Transverse colon (tissue), 4 donors: ENCODE measurements at regions not wholly inside any gene's neighbourhood (a gene's known extent, or its start where the extent isn't known, plus 50 kb on each side); places are given as distances from the start of the nearest gene placed in this dataset.

Source experiments
- DNase-seq: peaks from one replicate; pipeline ENCODE4 v3.0.0-alpha.2; 2019
- H3K27ac ChIP-seq, 4 donors: fragments of 200-600 bp; sonication (generic); 2 replicates each; pipeline ENCODE4 v1.5.1; 2016 to 2018; ENCODE audit warnings: inconsistent platforms in 4 of 4
- H3K27me3 ChIP-seq: fragments of 200-600 bp; sonication (generic); 2 replicates; pipeline ENCODE4 v1.5.1; 2017; ENCODE audit warnings: inconsistent platforms
- H3K36me3 ChIP-seq, 4 donors: fragments of 200-600 bp; sonication (generic); 2 replicates each; pipeline ENCODE4 v1.5.1; 2017 to 2019; ENCODE audit warnings: inconsistent platforms in 4 of 4
- H3K4me1 ChIP-seq, 4 donors: fragments of 200-600 bp; sonication (generic); 2 replicates each; pipeline ENCODE4 v1.5.1; 2017 to 2020; ENCODE audit warnings: inconsistent platforms in 4 of 4
- H3K4me3 ChIP-seq, 4 donors: fragments of 200-600 bp; sonication (generic); 1 replicate in 1 of 4; 2 replicates in 3 of 4; pipeline versions ENCODE4 v1.5.1 to v1.6.1; 2017 to 2019; ENCODE audit warnings: inconsistent platforms in 4 of 4
- H3K9me3 ChIP-seq, 2 donors: fragments of 200-600 bp; sonication (generic); 2 replicates each; pipeline ENCODE4 v1.5.1; 2017 to 2019; ENCODE audit warnings: inconsistent platforms in 2 of 2
- CTCF ChIP-seq, 5 experiments: fragments of 200-600 bp in 3 of 5; fragments of 450-650 bp in 2 of 5; sonication (generic) in 3 of 5; IDR thresholded peaks; 1 replicate in 2 of 5; 2 replicates in 3 of 5; pipeline ENCODE4 v1.5.1; 2016 to 2017; ENCODE audit warnings: antibody characterized with exemption in 5 of 5, inconsistent platforms in 3 of 5, mild to moderate bottlenecking in 2 of 5, moderate library complexity in 1 of 5
- EP300 ChIP-seq: sonication (generic); formaldehyde crosslinking; IDR thresholded peaks from one replicate; pipeline ENCODE4 v1.6.1; 2017; ENCODE audit warnings: antibody characterized with exemption, low read depth
- POLR2A ChIP-seq: fragments of 450-650 bp; IDR thresholded peaks from one replicate; pipeline ENCODE4 v1.6.1; 2016; ENCODE audit warnings: antibody characterized with exemption, mild to moderate bottlenecking, moderate library complexity
- POLR2AphosphoS5 ChIP-seq, 3 donors: sonication (generic); formaldehyde crosslinking; IDR thresholded peaks; one replicate each; pipeline ENCODE4 v1.6.1; 2016; ENCODE audit warnings: antibody characterized with exemption in 3 of 3
- WGBS, 2 donors: methylation state at CpG; one replicate each; pipeline ENCODE4 v1.1.5; 2018; ENCODE audit warnings: low coverage in 1 of 2; 5-methylcytosine and 5-hydroxymethylcytosine counted together
- in situ Hi-C, 4 donors: fragments of 200-750 bp; cut with MboI; loops; one replicate each; pipeline versions ENCODE4 v1.15.0 to v1.15.1; 2017; ENCODE audit warnings: low sequenced_read_pairs in 3 of 4, low pct_ligation_motif_present in 1 of 4, low pct_unique_long_range_greater_than_20kb in 1 of 4
- intact Hi-C: fragments of 100-400 bp; cut with DNase I; formaldehyde crosslinking; loops from one replicate; pipeline ENCODE4 v1.15.1; 2023; ENCODE audit warnings: low total_unique reads

- in situ Hi-C loops, result no loop called here
- TF ChIP-seq POLR2AphosphoS5 (IDR thresholded peaks at IDR 0.05) (no peak), CTCF (IDR thresholded peaks at IDR 0.05) (no peak), EP300 (no peak), POLR2A (no peak)
- H3K4me1 ChIP-seq, result peaks cover 0 to 25% (median 18%) of the 10 kb centered on the region in 4 donors
- no peak for DNase-seq
- WGBS, 2 donors, result 75 to 94% methylated on average over 2 of the region's 2 CpGs
- H3K36me3 ChIP-seq, result no peaks in the 10 kb centered on the region
- H3K27ac ChIP-seq, result no peak overlapping the region
- no peaks in the 10 kb centered on the region for H3K27me3 ChIP-seq
- H3K4me3 ChIP-seq, result no peak overlapping the region
- H3K9me3 ChIP-seq, result no peaks in the 10 kb centered on the region
- intact Hi-C loops, result loop anchor here (5.0 kb wide), 1 partner anchor 1731 kb away; no protein-coding TSS in a partner anchor
These were observed 209.7 kb downstream of the SPRY1 start for GRCh38 chr4:123606336-123606735.

- no peak for TF ChIP-seq EP300
- TF ChIP-seq POLR2A, result no peak
- no peak for TF ChIP-seq POLR2AphosphoS5 (IDR thresholded peaks at IDR 0.05)
- TF ChIP-seq CTCF (IDR thresholded peaks at IDR 0.05), result no peak
- DNase-seq, result no peak
- Histone ChIP-seq H3K36me3 (no peaks in the 10 kb centered on the region), H3K27me3 (no peaks in the 10 kb centered on the region), H3K9me3 (no peaks in the 10 kb centered on the region), H3K4me3 (no peak overlapping the region), H3K27ac (no peak overlapping the region), H3K4me1 (peaks cover 0 to 18% (median 13%) of the 10 kb centered on the region in 4 donors)
- in situ Hi-C loops (no loop called here), intact Hi-C loops (loop anchor here (5.0 kb wide), 1 partner anchor 1730 kb away; no protein-coding TSS in a partner anchor)
- 80 to 83% methylated on average over 3 of the region's 3 CpGs for WGBS, 2 donors
These were observed 210.4 kb downstream of the SPRY1 start for GRCh38 chr4:123606946-123607542.

- Histone ChIP-seq H3K4me1 (peaks cover 0 to 8% (median 0%) of the 10 kb centered on the region in 4 donors), H3K4me3 (no peak overlapping the region), H3K36me3 (no peaks in the 10 kb centered on the region), H3K9me3 (no peaks in the 10 kb centered on the region), H3K27ac (no peak overlapping the region), H3K27me3 (no peaks in the 10 kb centered on the region)
- intact Hi-C loops, result loop anchor here (5.0 kb wide), 1 partner anchor 1727 kb away; no protein-coding TSS in a partner anchor
- in situ Hi-C loops, result no loop called here
- DNase-seq, result no peak
- 59% methylated on average over 1 of the region's 1 CpG; no CpG with 5 or more reads in 1 of the 2 donors for WGBS, 2 donors
- no peak for TF ChIP-seq POLR2AphosphoS5 (IDR thresholded peaks at IDR 0.05)
These were observed 213.2 kb downstream of the SPRY1 start for GRCh38 chr4:123609829-123610228.

- DNase-seq, result no peak
- peaks cover 0 to 23% (median 6%) of the 10 kb centered on the region in 4 donors for H3K4me1 ChIP-seq
- H3K36me3 ChIP-seq, result no peaks in the 10 kb centered on the region
- no peaks in the 10 kb centered on the region for H3K27me3 ChIP-seq
- WGBS, 2 donors, result 71 to 81% methylated on average over 3 to 9 of the region's 9 CpGs
- H3K4me3 ChIP-seq, result no peak overlapping the region
- in situ Hi-C loops, result no loop called here
- intact Hi-C loops, result no loop called here
- peak overlapping the region in 1 of 4 donors; percentile 7 for H3K27ac ChIP-seq
- no peaks in the 10 kb centered on the region for H3K9me3 ChIP-seq
- TF ChIP-seq EP300 (no peak), POLR2AphosphoS5 (IDR thresholded peaks at IDR 0.05) (no peak), POLR2A (no peak), CTCF (IDR thresholded peaks at IDR 0.05) (no peak)
These were observed 217.2 kb downstream of the SPRY1 start for GRCh38 chr4:123613586-123614344.
